ENCODE measurements at regions not wholly inside any gene's neighbourhood (a gene's known extent, or its start where the extent isn't known, plus 50 kb on each side); places are given as distances from the start of the nearest gene placed in this dataset.

GRCh38 chr15:98529205-98530145 is 118.9 kb upstream of the IGF1R start:
- no peak overlapping the region for H3K27ac ChIP-seq (ENCODE audit: low read depth, low read length, poor library complexity, severe bottlenecking)
- no peaks in the 10 kb centered on the region for H3K9me3 ChIP-seq (ENCODE audit: low read length)
- no peak overlapping the region for H3K4me2 ChIP-seq (ENCODE audit: low read length)
- H3K79me2 ChIP-seq (ENCODE audit: insufficient read depth, low read length): no peaks in the 10 kb centered on the region
- TF ChIP-seq CTCF (IDR thresholded peaks at IDR 0.05; ENCODE audit: low read length) (no peak), EZH2 (IDR thresholded peaks at IDR 0.05; ENCODE audit: borderline replicate concordance, low read length) (no peak)
- H3K4me1 ChIP-seq (ENCODE audit: insufficient read depth, low read length, severe bottlenecking): no peaks in the 10 kb centered on the region
- H2AFZ ChIP-seq (ENCODE audit: low read length): no peak overlapping the region
- H4K20me1 ChIP-seq (ENCODE audit: insufficient read depth, low read length): no peaks in the 10 kb centered on the region
- H3F3A ChIP-seq (ENCODE audit: insufficient read depth, low read length): no peaks in the 10 kb centered on the region
- H3K4me3 ChIP-seq (ENCODE audit: low read depth, low read length, poor library complexity, severe bottlenecking): no peak overlapping the region
- H3K9me2 ChIP-seq (ENCODE audit: low read depth, low read length): no peaks in the 10 kb centered on the region
- no peak overlapping the region for H3K9ac ChIP-seq (ENCODE audit: low read length)
- no peaks in the 10 kb centered on the region for H3K27me3 ChIP-seq (ENCODE audit: insufficient read depth, low read length)
- H3K36me3 ChIP-seq (ENCODE audit: insufficient read depth, low read length): no peaks in the 10 kb centered on the region

- H3K4me2 ChIP-seq (ENCODE audit: low read length): no peak overlapping the region
- no peak overlapping the region for H3K4me3 ChIP-seq (ENCODE audit: low read depth, low read length, poor library complexity, severe bottlenecking)
- no peaks in the 10 kb centered on the region for H4K20me1 ChIP-seq (ENCODE audit: insufficient read depth, low read length)
- no peak overlapping the region for H3K27ac ChIP-seq (ENCODE audit: low read depth, low read length, poor library complexity, severe bottlenecking)
- no peak overlapping the region for H3K9ac ChIP-seq (ENCODE audit: low read length)
- H2AFZ ChIP-seq (ENCODE audit: low read length): no peak overlapping the region
- H3K9me3 ChIP-seq (ENCODE audit: low read length): no peaks in the 10 kb centered on the region
- no peaks in the 10 kb centered on the region for H3K9me2 ChIP-seq (ENCODE audit: low read depth, low read length)
- H3K4me1 ChIP-seq (ENCODE audit: insufficient read depth, low read length, severe bottlenecking): no peaks in the 10 kb centered on the region
- H3K79me2 ChIP-seq (ENCODE audit: insufficient read depth, low read length): no peaks in the 10 kb centered on the region
- no peak for TF ChIP-seq CTCF (IDR thresholded peaks at IDR 0.05; ENCODE audit: low read length)
- no peak for TF ChIP-seq EZH2 (IDR thresholded peaks at IDR 0.05; ENCODE audit: borderline replicate concordance, low read length)
- H3K36me3 ChIP-seq (ENCODE audit: insufficient read depth, low read length): no peaks in the 10 kb centered on the region
- no peaks in the 10 kb centered on the region for H3F3A ChIP-seq (ENCODE audit: insufficient read depth, low read length)
- H3K27me3 ChIP-seq (ENCODE audit: insufficient read depth, low read length): no peaks in the 10 kb centered on the region
Observed at GRCh38 chr15:98530570-98530969, 117.8 kb upstream of the IGF1R start.

GRCh38 chr15:98532063-98532462 is 116.3 kb upstream of the IGF1R start:
- no peaks in the 10 kb centered on the region for H3K79me2 ChIP-seq (ENCODE audit: insufficient read depth, low read length)
- H3F3A ChIP-seq (ENCODE audit: insufficient read depth, low read length): no peaks in the 10 kb centered on the region
- no peaks in the 10 kb centered on the region for H3K36me3 ChIP-seq (ENCODE audit: insufficient read depth, low read length)
- no peaks in the 10 kb centered on the region for H3K4me1 ChIP-seq (ENCODE audit: insufficient read depth, low read length, severe bottlenecking)
- H3K9me2 ChIP-seq (ENCODE audit: low read depth, low read length): no peaks in the 10 kb centered on the region
- no peak overlapping the region for H3K27ac ChIP-seq (ENCODE audit: low read depth, low read length, poor library complexity, severe bottlenecking)
- H2AFZ ChIP-seq (ENCODE audit: low read length): no peak overlapping the region
- H3K4me3 ChIP-seq (ENCODE audit: low read depth, low read length, poor library complexity, severe bottlenecking): no peak overlapping the region
- no peaks in the 10 kb centered on the region for H4K20me1 ChIP-seq (ENCODE audit: insufficient read depth, low read length)
- H3K4me2 ChIP-seq (ENCODE audit: low read length): no peak overlapping the region
- no peak for TF ChIP-seq CTCF (IDR thresholded peaks at IDR 0.05; ENCODE audit: low read length)
- no peak for TF ChIP-seq EZH2 (IDR thresholded peaks at IDR 0.05; ENCODE audit: borderline replicate concordance, low read length)
- no peaks in the 10 kb centered on the region for H3K27me3 ChIP-seq (ENCODE audit: insufficient read depth, low read length)
- no peak overlapping the region for H3K9ac ChIP-seq (ENCODE audit: low read length)
- no peaks in the 10 kb centered on the region for H3K9me3 ChIP-seq (ENCODE audit: low read length)
